Lower leg skin (tissue), 3 donors: ENCODE measurements at regions not wholly inside any gene's neighbourhood (a gene's known extent, or its start where the extent isn't known, plus 50 kb on each side); places are given as distances from the start of the nearest gene placed in this dataset.

Experiments used
- CTCF ChIP-seq, 3 donors: fragments of 450-650 bp; IDR thresholded peaks; one replicate each; pipeline ENCODE4 v1.5.1; 2016; ENCODE audit warnings: antibody characterized with exemption in 3 of 3, mild to moderate bottlenecking in 3 of 3, moderate library complexity in 2 of 3
- POLR2A ChIP-seq, 2 donors: fragments of 450-650 bp; IDR thresholded peaks; one replicate each; pipeline ENCODE4 v1.6.1; 2016 to 2017; ENCODE audit warnings: antibody characterized with exemption in 2 of 2, mild to moderate bottlenecking in 1 of 2, moderate library complexity in 1 of 2

- TF ChIP-seq CTCF (IDR thresholded peaks at IDR 0.05): no peak
- TF ChIP-seq POLR2A (IDR thresholded peaks at IDR 0.05): no peak
These were observed 176.7 kb downstream of the TMEM132E start for GRCh38 chr17:34755981-34756636.
